ENCODE measurements at regions not wholly inside any gene's neighbourhood (a gene's known extent, or its start where the extent isn't known, plus 50 kb on each side); places are given as distances from the start of the nearest gene placed in this dataset.
"Not testable (repeated sequence)": the region's sequence is repeated elsewhere in the genome, so short reads cannot be mapped to it uniquely, and the experiment has no call there.

DNA sequence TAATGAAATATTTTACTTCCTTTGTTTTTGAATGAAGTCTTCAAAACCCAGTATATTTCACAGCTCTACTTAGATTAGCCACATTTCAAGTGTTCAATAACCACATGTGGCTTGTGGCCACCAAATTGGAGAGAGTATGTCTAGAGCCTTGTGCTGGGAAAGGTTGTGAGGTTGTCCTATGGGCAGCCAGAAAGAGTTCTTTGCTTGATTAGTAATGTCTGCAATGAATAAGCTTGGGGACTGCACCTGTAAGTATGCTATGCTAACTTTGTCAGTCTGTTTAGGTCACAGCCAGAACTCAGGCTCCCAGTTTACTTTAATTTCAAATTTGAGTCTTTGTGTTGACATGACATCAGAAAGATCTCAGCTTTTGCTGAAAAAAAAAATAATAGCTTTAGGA, 294.9 kb upstream of the SOX14 start:
- no peak for DNase-seq

DNA sequence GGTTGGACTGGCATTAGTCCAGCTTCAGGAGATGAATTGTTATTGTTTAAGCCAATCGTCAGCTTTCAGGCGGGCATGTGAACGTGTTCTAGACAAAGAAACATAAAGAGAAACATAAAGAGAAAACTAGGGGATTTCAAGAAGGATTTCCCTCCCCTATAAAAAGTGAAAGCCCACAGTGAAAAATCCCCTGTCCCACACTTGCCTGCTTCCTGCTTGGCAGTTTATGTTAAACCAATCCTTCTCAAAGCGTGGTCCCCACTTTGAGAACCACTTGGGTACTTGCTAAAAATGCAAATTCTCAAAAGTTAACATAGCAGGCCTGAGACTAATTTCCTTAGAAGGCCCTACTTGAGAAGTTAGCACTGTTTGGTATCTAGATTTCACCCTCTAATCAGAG, 293.0 kb upstream of the SOX14 start:
- no peak for DNase-seq

DNA sequence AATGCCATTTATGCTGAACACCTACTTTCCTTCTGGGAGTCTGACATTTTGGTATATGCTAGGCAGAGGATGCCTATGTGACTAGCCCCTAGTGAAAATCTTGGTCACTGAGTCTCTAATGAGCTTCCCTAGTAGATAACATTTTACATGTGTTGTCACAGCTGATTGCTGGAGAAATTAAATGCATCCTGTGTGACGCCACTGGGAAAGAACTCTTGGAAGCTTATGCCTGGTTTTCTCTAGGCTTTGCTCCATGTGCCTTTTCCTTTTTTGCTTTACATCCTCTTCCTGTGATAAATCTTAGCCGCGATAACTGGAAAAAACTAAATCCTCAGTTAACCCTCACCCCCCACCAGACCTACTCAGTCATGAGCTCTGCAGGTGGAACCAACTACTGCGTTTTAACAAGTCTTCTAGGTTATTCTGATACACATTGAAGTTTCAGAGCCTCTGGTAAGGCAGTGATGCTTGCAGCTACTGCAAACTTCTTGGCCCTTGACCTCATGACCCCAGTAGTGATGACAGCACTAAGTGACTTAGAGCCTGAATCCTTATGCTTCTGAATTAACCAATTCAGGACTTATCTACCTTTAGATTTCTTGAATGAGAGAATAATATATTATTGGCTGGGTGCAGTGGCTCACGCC, 292.4 kb upstream of the SOX14 start:
- DNase-seq = no peak

DNA sequence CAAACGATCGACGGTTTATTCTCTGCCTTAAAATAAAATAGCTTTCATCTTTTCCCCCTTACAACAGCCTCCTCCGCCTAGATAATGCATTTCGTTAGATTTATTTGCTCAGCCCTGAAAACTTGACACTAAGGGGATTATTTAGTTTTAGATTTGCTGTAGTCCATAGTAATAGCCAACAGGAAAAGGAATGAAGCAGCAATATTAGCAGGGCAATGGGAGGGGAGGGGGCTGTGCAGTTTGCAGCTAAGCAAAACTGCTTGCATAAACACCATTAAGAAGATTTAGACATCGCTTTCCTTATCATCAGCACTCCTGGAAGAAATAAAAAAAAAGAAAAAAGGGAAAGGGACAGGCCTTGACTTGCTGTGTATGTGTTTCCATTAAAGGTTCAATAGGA, 286.5 kb upstream of the SOX14 start:
- no peak for DNase-seq

DNA sequence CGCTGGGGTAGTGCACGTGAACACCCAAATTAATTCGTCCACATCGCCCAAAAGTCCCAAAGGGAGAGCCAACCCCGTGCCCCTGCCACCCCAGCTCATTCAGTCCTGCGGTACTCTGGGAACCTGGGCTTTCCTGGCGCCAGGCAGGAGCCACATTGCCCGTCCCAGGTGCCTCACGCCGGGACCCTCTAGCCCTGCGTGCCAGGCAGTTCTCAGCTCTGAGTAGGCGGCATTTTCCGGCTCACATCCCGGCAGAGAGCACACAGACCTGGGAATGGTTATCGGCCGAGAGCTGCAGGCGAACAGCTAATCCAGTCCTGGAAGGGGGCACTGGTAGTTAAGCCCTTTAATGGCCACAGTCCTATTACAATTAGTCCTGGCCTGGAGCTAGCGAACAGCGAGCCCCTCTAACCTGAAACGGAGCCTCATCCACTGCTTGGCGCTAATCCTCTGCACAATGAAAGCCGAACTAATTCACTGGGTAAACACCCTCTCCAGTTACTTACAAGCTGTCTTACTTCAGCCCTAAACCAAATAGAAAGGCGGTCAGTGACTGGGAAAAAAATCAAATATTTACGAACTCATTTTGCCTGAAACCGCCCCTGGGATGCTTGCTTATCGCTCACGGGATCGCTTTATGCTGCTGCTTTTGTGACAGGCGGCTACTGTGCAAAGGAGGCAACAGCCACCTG, 254.6 kb upstream of the SOX14 start:
- peak; percentile 5 for DNase-seq

DNA sequence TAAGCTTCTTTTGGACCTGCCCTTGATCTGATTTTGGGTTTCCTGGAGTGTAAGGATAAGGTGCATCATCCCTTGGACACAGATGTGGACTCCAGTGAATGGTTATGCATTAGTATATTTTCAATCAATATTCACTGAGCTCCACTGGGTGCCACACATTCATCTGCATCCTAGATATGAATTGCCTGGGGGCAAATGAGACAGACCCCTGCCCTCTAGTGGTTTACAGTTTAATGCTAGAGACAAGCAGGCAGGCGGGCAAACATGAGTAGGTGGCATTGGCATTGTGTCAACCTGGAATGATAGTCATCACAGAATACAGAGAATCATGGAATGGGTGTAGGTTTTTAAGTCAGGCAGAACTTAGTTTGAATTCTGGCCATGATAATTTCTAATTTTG, 252.5 kb upstream of the SOX14 start:
- DNase-seq = no peak

DNA sequence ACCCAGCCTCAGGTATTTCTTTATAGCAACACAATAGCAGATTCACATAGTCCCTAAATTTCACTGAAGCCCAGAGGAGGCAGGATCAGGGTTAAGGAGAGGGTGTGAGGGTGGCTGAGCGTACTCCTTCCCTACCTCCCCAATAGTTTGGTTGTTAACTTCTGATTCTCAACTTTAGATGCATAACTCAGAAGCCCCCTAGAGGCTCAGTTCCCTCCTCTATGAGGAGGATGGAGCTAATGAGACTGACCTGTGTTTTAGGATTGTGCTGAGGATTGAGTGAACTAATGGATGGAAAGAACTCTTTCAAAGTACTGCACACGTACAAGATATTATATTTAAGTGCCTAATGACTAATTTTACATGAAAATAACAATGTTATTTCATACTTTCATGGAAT, 249.3 kb upstream of the SOX14 start:
- no peak for DNase-seq

DNA sequence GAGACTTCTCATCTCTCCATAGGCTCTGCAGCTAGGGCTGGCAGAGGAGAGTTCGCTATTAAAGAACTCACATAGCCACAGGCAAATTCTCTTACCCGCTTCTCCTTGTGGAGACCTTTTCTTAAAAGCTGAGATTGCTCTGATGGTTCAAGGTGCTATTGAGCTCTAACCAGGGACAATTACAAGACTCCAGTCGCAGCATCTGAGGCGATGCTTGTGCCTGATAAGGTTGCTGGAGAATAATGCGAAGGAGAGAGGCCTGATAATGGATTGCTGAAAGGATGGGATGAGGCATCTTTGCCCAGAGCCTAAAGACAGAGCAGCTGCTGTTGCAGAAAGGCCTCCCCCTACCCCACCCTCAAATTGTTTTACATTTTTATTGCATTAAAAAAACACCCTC, 244.5 kb upstream of the SOX14 start:
- DNase-seq = no peak

DNA sequence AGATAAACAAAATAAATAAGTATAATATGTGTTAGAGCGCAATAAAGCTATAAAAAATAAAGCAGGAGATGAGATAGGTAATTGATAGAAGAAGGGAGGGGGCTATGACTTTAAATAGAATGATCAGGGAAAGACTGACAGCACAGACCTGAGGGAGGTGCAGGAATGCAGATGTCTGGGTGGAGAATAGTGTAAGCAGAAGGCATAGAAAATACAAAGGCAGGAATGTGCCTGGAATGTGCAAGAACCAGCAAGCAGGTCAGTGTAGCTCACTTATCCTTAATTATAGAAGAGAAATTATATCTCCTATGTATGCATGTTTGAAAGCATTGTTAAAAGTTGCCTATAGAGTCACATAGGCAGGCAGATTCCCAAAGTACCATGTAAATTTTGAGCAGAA, 239.4 kb upstream of the SOX14 start:
- DNase-seq = no peak

DNA sequence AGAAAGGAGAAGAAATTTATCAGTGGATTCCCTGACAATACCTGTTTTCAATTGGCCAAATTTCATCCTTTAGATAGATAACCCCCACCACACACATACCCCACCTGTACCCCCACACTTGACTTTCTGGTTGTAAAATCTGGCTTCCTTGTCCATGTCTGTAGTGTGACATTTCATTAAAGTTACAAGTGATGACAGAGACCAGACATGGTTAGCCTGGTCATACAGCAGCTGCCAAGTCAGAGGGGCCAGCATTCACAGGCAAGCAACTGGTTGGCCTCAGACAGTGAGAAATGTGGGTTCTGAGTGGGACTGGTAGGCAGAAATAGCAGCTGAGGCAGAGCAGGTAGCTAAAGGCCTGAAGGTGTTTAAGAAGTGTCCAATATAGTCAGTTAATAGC, 238.6 kb upstream of the SOX14 start:
- no peak for DNase-seq

DNA sequence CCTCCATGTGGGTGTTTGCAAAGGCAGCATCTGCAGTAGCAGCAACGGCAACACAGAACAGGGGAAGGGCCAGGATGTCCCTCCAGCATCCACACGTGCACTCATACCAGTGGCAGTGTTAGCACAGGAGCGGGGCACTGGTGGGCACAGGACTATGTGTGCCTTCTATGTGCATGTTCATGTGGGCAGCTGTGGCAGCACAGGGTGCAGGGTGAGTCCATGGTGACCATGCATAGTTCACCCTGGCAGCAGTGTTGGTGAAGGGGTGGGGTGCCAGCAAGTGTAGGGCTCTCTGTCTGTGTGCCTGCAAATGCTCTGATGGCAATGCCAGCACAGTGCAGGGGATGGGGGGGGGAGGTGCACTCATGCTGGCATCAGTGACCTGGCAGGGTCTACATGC, 222.1 kb upstream of the SOX14 start:
- DNase-seq = no peak

DNA sequence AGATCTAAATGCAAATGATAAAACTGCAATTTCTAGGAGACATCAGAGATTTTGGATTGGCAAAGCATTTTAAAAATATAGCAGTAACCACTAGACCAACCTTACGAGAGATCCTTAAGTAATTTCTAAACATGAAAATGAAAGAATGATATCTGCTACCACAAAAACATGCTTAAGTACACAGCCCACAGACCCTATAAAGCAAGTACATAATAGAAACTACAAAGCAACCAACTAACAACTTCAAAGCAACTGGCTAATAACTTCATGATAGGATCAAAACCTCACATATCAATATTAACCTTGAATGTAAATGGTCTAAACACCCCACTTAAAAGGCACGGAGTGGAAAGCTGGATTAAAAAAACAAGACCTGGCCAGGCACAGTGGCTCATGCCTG, 209.9 kb upstream of the SOX14 start:
- DNase-seq = no peak

DNA sequence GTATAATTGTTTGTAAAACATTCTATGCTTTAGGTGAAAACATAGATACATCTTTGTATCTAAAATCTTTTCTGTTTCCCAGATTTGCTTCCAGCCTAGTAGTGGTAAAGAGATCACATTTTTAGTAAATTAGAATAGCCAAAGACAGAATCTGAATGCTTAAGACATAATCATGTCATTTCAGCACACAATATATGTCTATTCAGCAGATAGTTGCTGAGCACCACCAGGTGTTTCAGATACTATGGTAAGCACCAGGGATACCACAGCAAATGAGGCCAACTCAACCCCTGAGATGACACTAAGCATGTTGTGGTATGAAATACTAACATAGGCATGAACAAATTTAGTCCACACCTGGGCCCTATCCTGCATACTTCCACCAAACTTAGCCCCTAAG, 195.2 kb upstream of the SOX14 start:
- no peak for DNase-seq

DNA sequence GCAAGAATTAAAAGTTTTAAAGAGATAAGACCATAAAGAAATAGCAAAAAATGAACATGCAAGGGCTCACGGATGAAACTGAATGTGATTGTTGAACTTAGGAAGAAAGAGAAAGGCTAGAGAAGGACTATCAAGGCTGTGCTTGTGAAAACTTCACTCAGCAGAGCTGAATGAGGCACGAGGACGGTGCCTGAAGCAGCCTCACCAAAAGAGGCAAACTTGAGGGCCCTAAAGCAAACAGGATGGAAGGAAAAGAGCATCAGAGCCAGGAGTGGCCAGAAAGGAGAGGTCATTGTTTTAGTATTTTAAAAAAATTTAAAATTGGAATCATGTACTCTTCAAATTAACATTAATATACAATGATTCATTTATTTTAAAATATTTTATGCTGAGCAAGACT, 191.2 kb upstream of the SOX14 start:
- no peak for DNase-seq

DNA sequence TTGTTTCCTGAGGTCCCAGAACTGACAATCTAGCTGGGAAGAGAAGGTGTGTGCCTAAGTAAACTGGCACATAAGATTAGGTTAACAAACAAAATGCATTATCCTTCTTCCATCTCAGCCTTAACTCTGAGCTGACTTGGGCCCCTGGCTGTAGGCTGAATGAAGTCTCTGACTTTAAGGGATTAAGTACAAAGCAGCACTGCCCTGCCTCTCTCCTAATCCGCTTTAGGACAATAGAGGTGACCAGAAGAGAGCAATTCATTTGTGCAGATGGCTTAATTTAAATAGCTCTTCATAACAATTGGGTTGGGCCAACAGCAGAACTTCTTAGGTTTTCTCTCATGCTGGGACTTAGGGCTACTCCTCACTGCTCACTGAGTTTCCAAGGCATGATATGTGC, 181.6 kb upstream of the SOX14 start:
- no peak for DNase-seq

DNA sequence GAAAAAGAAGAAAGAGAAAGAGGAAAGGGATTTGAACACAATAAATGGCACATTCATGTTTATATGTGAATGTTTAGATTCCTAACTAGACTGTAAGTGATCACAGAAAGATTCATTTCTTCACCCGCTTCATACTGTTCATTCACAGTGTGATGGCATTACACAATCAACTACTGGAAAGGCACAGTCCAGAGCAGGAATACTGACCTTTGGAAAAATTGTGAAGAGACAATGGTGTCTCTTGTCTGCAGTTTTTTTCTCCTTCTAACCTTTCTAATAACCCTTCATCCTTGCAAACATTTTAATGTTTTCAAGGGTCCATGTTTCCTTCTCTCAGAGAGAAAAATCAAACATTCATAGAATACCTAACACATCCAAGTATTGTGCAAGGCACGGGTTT, 180.9 kb upstream of the SOX14 start:
- DNase-seq = no peak

DNA sequence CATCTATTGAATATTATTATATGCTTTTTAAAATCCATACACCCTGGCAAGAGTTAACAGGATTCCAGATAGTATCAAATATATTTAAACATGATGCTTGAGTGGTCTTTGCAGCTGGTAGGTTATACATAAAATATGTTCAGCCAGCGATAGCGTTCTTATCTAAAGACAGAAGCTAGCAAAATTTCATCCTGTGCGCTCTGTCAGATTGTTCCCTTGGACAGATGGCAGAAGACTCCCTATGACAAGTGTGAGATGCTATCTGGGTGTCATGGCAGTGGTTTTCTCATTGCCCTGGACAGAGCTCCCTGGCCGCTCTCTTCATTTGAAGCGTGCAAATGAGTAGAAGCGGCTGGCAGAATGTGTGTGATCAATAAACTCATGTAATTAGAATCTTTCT, 175.2 kb upstream of the SOX14 start:
- no peak for DNase-seq

DNA sequence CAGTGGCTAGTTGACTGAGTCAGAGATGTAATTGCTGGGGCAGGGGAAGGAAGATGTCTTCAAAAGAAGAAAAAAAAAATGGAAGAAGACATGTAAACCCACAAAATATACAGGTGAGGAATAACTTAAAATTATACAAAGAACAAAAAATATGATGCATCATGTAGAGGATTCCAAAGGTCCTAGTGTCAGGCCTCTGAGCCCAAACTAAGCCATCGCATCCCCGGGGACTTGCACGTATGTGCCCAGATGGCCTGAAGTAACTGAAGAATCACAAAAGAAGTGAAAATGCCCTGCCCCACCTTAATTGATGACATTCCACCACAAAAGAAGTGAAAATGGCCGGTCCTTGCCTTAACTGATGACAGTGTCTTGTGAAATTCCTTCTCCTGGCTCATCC, 168.7 kb upstream of the SOX14 start:
- not testable (repeated sequence) for DNase-seq

DNA sequence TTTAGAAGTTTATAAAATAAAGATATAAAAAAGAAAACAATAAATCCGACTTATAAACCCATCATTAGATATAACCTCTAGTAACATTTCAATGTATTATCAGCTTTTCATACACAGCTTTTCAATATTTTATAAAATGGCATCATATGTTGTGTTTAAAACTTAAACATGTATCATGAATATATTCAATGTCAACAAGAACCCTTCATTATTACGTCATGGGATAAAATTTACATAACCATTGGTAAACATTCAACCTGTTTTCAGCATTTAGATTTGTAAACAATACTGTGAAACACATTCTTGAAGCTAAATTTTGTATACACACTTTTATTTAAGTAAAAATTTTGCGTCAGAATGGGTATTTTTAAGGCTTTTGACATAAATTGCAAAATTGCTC, 153.4 kb upstream of the SOX14 start:
- no peak for DNase-seq

DNA sequence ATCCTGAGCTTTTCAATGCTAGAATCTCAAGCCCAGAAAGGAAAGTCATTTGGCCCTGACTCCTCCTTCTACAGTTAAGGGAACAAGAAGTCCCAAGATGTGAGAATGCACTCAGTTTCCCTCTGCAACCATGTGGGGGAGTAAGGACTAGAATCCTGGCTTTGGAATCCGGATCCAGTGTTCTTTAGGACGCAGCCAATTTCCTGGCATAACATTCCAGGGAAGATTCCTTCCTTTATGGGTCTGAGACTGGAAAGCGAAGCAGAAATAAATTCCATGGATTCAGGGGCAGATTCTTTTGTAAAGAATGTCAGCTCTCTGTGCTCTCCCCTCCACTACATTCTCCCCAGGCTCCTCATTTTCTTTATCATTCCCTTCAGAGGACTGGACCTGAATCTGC, 151.8 kb upstream of the SOX14 start:
- DNase-seq = no peak

DNA sequence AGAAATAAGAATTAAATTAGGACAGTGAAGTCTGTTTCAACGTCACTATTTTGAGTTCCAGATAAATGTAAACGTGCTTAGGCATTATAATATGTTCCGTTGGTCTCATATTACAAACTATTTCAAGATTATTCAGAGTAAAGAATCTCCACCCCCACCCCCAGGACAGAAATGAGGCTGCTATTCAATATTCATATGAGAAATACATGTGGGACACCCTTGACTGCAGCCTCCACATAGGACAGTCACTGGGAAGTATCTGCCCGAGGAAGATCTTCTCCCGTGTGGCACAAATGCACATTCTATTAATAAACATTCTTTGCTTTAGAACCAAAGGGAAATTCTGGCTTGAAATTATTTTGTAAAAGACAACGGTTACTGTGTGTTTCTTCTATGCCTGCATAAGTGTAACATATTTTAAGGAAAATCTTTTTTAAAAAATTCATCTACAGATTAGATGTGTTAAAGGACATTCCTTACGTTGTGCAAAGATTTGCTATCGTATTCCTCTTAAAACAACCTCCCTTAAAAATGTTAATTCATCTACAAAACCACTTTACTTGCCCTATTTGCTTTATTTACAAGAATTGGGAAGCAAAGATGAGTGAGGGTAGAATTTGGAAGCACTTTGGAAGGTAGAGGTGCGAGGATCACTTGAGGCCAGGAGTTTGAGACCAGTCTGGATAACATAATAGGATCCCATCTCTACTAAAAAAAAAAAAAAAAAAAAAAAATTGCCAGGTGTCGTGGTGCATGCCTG, 148.3 kb upstream of the SOX14 start:
- no peak for DNase-seq

DNA sequence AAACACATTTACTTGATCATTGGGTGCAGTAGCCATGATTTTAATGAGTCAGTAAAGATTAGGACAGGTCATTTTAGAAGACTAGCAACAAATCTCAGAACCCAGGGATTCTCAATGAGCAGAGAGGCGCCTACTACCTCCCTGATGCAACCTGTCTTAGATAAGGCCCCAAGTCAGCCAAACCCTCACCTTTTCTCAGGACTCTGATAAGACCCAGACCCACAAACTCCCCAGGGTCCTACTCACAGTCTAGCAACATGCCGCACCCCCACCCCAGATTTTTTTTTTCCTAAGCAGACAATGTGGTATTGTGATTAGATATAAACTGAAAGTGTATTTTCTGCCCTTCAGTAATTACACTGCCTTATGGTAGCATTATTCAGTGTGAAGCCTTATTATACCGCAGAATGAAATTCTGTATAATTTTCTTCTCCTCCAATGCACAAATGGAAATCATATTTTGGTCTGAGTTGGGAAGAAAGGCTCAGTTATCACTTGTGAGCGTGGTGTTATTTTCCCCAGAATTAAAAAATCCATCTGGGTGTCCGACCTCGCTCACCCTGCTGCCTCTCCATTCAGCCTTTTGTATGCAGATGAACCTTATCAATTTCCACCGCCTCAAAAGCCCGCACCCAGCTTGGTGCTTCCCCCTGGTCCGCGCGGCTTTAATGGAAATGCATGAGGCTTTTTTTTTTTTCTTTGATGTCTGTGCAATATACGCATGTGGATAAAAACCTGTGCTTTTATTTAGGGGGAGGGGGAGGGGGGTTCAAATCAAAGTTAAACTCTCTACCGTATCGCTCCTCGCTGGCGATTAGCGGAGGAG, 122.0 kb upstream of the SOX14 start:
- DNase-seq = no peak

DNA sequence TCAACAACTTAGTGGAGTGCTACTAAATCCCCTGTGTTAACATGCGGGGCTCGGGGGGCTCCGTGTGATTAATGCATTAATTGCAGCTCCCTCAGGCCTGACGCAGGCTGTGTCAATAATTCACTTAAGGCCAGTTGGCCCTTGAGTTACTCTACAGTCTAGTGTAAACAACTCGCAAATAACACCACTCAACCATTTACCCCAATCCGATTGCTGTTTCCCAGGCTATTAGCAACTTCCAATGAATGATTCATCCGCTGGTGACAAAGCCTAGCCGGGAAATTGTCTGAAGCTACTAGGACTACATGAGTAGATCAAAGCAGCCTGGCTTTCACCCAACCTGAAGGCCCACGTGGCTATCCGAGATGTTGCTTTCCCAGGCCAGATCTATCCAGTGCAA, 121.3 kb upstream of the SOX14 start:
- peak; percentile 45 for DNase-seq

DNA sequence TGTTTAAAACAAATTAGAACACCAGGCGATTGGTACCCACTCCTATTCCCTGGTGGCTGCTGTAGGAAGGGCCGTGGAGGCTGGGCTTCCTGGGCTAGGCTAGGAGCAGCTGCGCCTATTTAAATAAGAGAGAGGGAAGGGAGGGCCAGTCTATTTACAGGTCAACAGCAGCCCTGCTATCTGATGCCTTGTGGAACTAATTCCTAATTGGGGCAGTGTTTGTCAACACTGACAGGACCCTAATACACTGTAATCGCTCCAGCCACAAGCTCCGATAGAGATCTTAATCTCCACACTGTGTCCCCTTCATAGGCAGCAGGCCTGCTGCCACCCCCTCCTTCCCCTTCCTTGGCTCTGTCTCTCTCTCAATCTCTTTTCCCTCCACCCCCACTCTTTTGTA, 116.9 kb upstream of the SOX14 start:
- no peak for DNase-seq

All from NCI-H510A treated with DMSO at 0.1 percent for 48 hours (cell line).